Stimulated activated CD8-positive, alpha-beta memory T cell treated with anti-CD3 and anti-CD28 coated beads, Interleukin-4, amount 100 ng/mL, for 1 hour (primary cell): ENCODE measurements at regions not wholly inside any gene's neighbourhood (a gene's known extent, or its start where the extent isn't known, plus 50 kb on each side); places are given as distances from the start of the nearest gene placed in this dataset.

Experiments
- DNase-seq, 2 donors: peaks; one replicate each; pipeline ENCODE4 v3.0.0-alpha.2; 2020; ENCODE audit warnings: low read depth in 2 of 2, low spot score in 1 of 2

- no peak for DNase-seq
Measured at GRCh38 chr2:81672516-81672915, 1368.0 kb upstream of the LRRTM1 start.

GRCh38 chr2:81670885-81671284 is 1366.3 kb upstream of the LRRTM1 start:
- DNase-seq, result no peak

GRCh38 chr2:81661081-81661480 is 1356.5 kb upstream of the LRRTM1 start:
- no peak for DNase-seq

- DNase-seq, result no peak
Measured at GRCh38 chr2:81658227-81658626, 1353.7 kb upstream of the LRRTM1 start.

- no peak for DNase-seq
Measured at GRCh38 chr2:81650048-81650971, 1345.8 kb upstream of the LRRTM1 start.

- no peak for DNase-seq
Measured at GRCh38 chr2:81648806-81649205, 1344.3 kb upstream of the LRRTM1 start.

- no peak for DNase-seq
Measured at GRCh38 chr2:81648370-81648769, 1343.8 kb upstream of the LRRTM1 start.

GRCh38 chr2:81647715-81648230 is 1343.2 kb upstream of the LRRTM1 start:
- no peak for DNase-seq

GRCh38 chr2:81645745-81646301 is 1341.3 kb upstream of the LRRTM1 start:
- no peak for DNase-seq

GRCh38 chr2:81644189-81644588 is 1339.6 kb upstream of the LRRTM1 start:
- no peak for DNase-seq

GRCh38 chr2:81624825-81625224 is 1320.3 kb upstream of the LRRTM1 start:
- DNase-seq, result no peak

- no peak for DNase-seq
Measured at GRCh38 chr2:81600088-81600487, 1295.5 kb upstream of the LRRTM1 start.

- DNase-seq, result no peak
Measured at GRCh38 chr2:81598453-81598852, 1293.9 kb upstream of the LRRTM1 start.

GRCh38 chr2:81589406-81589805 is 1284.9 kb upstream of the LRRTM1 start:
- no peak for DNase-seq

- DNase-seq, result no peak
Measured at GRCh38 chr2:81583311-81584108, 1279.0 kb upstream of the LRRTM1 start.

GRCh38 chr2:81576713-81577112 is 1272.2 kb upstream of the LRRTM1 start:
- no peak for DNase-seq

- no peak for DNase-seq
Measured at GRCh38 chr2:81551040-81551634, 1246.6 kb upstream of the LRRTM1 start.

GRCh38 chr2:81550277-81550676 is 1245.7 kb upstream of the LRRTM1 start:
- DNase-seq, result no peak

- DNase-seq, result no peak
Measured at GRCh38 chr2:81549646-81550045, 1245.1 kb upstream of the LRRTM1 start.

- no peak for DNase-seq
Measured at GRCh38 chr2:81545626-81546025, 1241.1 kb upstream of the LRRTM1 start.

- no peak for DNase-seq
Measured at GRCh38 chr2:81542119-81542518, 1237.6 kb upstream of the LRRTM1 start.
